ENCODE measurements at regions not wholly inside any gene's neighbourhood (a gene's known extent, or its start where the extent isn't known, plus 50 kb on each side); places are given as distances from the start of the nearest gene placed in this dataset.

DNA sequence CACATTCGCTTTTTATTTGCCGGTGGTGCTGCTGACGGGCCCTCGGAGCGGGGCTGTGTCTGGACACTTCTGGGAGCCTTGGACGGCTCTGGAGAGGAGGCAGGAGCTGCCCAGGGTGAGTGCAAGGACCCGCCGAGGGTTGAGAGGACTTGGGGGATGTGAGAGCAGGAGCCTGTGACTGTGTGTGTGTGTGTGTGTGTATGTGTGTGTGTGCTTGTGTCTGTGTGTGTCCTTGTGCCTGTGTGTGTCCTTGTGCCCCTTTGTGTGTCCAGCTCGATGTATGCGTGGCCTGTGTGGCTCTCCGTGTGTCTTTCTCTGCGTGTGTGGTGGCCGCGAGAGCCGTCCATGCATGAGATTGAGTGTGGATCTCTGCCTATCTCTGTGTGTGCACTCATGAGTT, 179.6 kb upstream of the MYL2 start:
- POLR2A ChIA-PET, result no interaction called here
- no peak for DNase-seq (ENCODE audit: extremely low spot score)
- CTCF ChIA-PET, result no interaction called here
- TF ChIP-seq, protein P1, sequence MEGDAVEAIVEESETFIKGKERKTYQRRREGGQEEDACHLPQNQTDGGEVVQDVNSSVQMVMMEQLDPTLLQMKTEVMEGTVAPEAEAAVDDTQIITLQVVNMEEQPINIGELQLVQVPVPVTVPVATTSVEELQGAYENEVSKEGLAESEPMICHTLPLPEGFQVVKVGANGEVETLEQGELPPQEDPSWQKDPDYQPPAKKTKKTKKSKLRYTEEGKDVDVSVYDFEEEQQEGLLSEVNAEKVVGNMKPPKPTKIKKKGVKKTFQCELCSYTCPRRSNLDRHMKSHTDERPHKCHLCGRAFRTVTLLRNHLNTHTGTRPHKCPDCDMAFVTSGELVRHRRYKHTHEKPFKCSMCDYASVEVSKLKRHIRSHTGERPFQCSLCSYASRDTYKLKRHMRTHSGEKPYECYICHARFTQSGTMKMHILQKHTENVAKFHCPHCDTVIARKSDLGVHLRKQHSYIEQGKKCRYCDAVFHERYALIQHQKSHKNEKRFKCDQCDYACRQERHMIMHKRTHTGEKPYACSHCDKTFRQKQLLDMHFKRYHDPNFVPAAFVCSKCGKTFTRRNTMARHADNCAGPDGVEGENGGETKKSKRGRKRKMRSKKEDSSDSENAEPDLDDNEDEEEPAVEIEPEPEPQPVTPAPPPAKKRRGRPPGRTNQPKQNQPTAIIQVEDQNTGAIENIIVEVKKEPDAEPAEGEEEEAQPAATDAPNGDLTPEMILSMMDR (IDR thresholded peaks at IDR 0.05; ENCODE audit: control extremely low read depth, extremely low read depth, low read depth, missing control alignments), result no peak

DNA sequence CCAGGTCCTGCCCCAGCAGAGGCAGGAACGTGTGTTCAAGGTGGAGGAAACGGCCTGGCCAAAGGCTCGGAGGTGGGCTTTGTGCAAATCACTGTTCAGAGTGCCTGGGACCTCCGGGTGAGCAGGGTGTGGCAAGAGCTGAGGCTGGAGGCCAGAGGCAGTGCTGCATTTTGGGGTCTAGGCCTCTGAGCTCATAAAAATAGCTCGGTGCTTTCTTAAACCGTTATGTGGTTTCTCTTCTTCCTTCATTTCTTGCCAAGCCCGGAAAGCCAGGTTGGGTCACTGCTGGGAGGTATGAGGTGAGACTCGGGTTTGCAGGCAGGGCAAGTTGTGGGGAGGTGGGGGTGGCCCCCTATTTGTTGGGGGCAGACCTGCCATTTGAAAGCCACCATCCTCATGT, 178.8 kb upstream of the MYL2 start:
- TF ChIP-seq, protein P1 (IDR thresholded peaks at IDR 0.05; ENCODE audit: control extremely low read depth, extremely low read depth, low read depth, missing control alignments), result no peak
- no peak for DNase-seq (ENCODE audit: extremely low spot score)
- POLR2A ChIA-PET, result no interaction called here
- CTCF ChIA-PET, result interaction anchor here (1.0 kb wide), 1 partner anchor 10 kb away, joined by 3 read pairs; no protein-coding TSS in a partner anchor

DNA sequence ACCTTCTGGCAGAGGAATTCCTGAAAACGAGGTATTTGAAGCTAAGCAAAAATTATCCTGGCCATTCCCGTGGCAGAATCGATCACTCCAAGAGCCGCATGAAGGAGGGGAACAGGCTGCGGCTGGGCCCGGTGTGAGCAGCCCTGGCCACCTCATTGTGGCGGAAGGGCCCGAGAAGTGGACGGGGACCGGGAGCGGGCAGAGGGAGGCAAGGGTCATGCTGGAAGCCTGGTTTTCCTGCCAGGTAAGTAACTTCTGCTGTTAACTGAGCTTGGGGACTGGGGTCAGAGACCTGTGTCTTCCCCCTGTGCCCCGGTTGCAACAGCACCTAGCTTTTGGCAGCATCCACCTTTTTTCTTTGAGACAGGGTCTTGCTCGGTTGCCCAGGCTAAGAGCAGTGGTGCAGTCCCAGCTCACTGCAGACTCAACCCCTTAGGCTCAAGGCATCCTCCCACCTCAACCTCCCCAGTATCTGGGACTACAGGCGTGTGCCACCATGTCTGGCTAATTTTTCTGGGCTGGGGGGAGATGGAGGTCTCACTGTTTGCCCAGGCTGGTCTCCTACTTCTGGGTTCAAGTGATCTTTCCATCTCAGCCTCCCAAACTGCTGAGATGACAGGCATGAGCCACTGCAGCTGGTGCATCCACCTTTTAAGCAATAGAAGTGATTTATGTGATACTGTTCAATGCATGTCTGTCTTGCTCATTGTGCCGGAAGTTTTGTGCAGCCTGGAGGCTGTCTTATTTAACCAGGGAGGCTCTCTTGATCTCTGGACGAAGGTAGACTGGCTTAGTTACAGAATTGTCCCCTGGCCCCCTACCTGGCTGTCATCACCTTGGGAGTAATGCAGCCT, 174.0 kb upstream of the MYL2 start:
- CTCF ChIA-PET, result no interaction called here

DNA sequence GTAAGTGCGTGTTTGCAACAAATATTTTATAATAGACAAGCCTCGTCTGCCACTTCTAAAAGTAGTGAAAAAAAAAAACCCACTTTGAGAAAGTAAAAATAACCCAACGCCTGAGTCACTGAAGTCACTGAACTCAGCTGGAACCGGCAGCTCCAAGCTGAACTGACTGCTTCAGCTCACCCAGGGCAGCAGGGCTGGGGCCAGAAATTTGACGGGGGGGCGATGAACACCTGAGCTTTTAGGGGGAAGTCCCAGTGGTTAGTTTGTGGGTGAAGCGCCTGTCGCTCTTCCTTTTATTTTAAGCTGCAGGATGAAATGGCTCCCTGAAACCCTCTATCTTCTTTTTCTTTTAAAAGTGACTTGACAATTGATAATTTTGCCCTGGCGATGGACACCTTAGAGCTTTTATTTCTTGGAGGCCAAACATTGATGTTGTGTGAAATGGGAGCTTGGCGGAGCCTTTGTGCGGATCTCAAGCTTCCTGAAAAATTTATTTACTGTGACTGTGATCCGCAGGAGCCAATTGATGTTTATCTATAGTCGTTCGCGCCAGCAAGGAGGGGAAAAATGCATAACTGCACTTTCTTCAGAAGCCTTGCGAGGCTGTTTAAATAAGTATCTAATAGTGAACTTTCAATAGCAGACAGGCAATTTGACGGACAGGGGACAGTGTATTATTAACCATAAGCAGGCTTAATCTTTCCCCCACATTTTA, 173.2 kb upstream of the MYL2 start:
- ChIA-PET CTCF (interaction anchor here (1.5 kb wide), 1 partner anchor 16 kb away, joined by 3 read pairs; no protein-coding TSS in a partner anchor), POLR2A (interaction anchor here (0.7 kb wide), 1 partner anchor 145 kb away, joined by 3 read pairs; no protein-coding TSS in a partner anchor)
- TF ChIP-seq, protein P1 (IDR thresholded peaks at IDR 0.05; ENCODE audit: control extremely low read depth, extremely low read depth, low read depth, missing control alignments), result no peak
- DNase-seq (ENCODE audit: extremely low spot score), result peak; percentile 75

More for the DNA sequence above, 174.0 kb upstream of the MYL2 start:
- no peak for DNase-seq (ENCODE audit: extremely low spot score)
- TF ChIP-seq, protein P1 (IDR thresholded peaks at IDR 0.05; ENCODE audit: control extremely low read depth, extremely low read depth, low read depth, missing control alignments), result no peak
- POLR2A ChIA-PET, result no interaction called here

DNA sequence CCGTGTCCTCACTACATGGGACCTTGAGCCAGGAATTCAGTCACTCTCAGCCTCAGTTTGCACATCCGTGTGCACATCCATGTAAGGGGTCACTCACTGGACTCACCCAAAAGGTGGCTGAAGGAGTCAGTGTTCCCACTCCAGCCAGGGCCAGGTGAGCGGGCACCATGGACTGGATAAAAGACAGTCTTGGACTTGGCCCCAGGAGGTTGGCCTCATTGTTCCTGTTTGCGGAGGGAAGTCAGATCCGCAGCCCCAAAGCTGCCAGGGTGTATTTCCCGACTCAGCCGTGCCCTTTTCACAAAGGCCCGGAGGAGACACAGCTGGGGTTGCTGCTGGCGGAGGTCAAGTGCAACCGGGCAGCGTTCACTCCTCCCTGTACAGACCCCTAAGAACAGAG, 170.7 kb upstream of the MYL2 start:
- TF ChIP-seq, protein P1 (IDR thresholded peaks at IDR 0.05; ENCODE audit: control extremely low read depth, extremely low read depth, low read depth, missing control alignments), result no peak
- ChIA-PET POLR2A (no interaction called here), CTCF (no interaction called here)
- DNase-seq (ENCODE audit: extremely low spot score), result no peak

DNA sequence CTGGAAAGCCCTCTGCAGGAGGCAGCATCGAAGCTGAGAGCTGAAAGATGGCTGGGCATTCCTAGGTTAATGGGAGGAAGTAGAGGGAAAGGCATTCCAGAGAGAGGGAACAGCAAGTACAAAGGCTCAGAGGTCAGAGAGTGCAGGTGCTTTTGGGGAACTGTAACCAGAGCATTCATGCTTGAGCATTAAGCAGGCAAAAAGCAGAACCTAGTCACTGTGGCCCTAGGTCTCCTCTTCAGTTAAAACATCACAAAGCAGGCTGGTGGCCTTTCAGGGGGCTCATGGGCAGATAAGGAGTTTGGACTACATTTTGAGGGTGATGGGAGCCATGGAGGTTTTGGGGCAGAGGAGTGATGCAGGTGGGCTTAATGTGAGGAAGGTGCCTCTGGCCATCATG, 169.2 kb upstream of the MYL2 start:
- TF ChIP-seq, protein P1 (IDR thresholded peaks at IDR 0.05; ENCODE audit: control extremely low read depth, extremely low read depth, low read depth, missing control alignments), result no peak
- DNase-seq (ENCODE audit: extremely low spot score), result no peak
- ChIA-PET POLR2A (no interaction called here), CTCF (interaction anchor here (1.0 kb wide), 1 partner anchor 17 kb away, joined by 3 read pairs; no protein-coding TSS in a partner anchor)

Data from GM10248 (cell line).